Pancreas (tissue), 10 donors: ENCODE measurements at regions not wholly inside any gene's neighbourhood (a gene's known extent, or its start where the extent isn't known, plus 50 kb on each side); places are given as distances from the start of the nearest gene placed in this dataset.
A peak's percentile ranks its signal among the peaks of the same experiment; 100 is the strongest.

Source experiments
- ATAC-seq, 4 donors: fragments of 200-7000 bp; cut with Tn5 transposase; one replicate each; pipeline versions ENCODE4 v1.8.0 to v1.9.1; 2020; ENCODE audit warnings: mild to moderate bottlenecking in 4 of 4, moderate library complexity in 4 of 4
- DNase-seq, 6 donors: peaks; one replicate each; pipeline ENCODE4 v3.0.0-alpha.2; 2020
- FAIRE-seq: peaks from 2 replicates; lab custom pipeline; 2012; peaks lifted over from hg19 to GRCh38; lab: Jason Lieb, UNC
- H3K27ac ChIP-seq, 4 donors: fragments of 200-600 bp; sonication (generic); 1 replicate in 3 of 4; 2 replicates in 1 of 4; pipeline versions ENCODE4 v1.5.0 to v1.8.0; 2020
- H3K27me3 ChIP-seq, 4 donors: fragments of 200-600 bp; one replicate each; pipeline ENCODE4 v1.8.0; 2021
- H3K36me3 ChIP-seq, 3 donors: fragments of 200-600 bp; sonication (generic) in 1 of 3; one replicate each; pipeline versions ENCODE4 v1.5.0 to v1.8.0; 2020 to 2021
- H3K4me1 ChIP-seq, 3 donors: fragments of 200-600 bp; one replicate each; pipeline ENCODE4 v1.8.0; 2021
- H3K4me3 ChIP-seq, 4 donors: fragments of 200-600 bp; sonication (generic) in 2 of 4; one replicate each; pipeline versions ENCODE4 v1.5.0 to v1.8.0; 2020 to 2021
- H3K9me3 ChIP-seq, 4 donors: fragments of 200-600 bp; one replicate each; pipeline ENCODE4 v1.8.0; 2021
- CTCF ChIP-seq, 4 donors: fragments of 200-600 bp; sonication (generic) in 3 of 4; IDR thresholded peaks; one replicate each; pipeline versions ENCODE4 v1.5.0 to v1.8.0; 2021; ENCODE audit warnings: antibody characterized with exemption in 4 of 4
- WGBS, 2 donors: extraction: QIAGEN DNeasy Blood & Tissue Kit; methylation state at CpG; one replicate each; pipeline ENCODE4 v1.1.7; 2013; 5-methylcytosine and 5-hydroxymethylcytosine counted together
- intact Hi-C, 3 donors: fragments of 100-400 bp; cut with DNase I; formaldehyde crosslinking; loops; one replicate each; pipeline versions ENCODE4 v1.11.1 to v1.14.2; 2022
- donor health status: healthy with polysubstance abuse.
- donor health status: DM: no; HTN: no; CAD: no; lungs with moderate emphysema.
- donor health status: DM: no; HTN: no; CAD: no.
- donor health status: control.
- donor health status: control.
- donor health status: Bipolar disorder and iron deficiency.
- donor health status: DM: yes; HTN: yes; CAD: no.
- donor health status: DM: no; HTN: no; CAD: no.
- donor health status: DM: no; HTN: no; CAD: no.
- donor health status: DM: yes; HTN: yes; CAD: no.

GRCh38 chr15:38879909-38880471 lies 315.4 kb upstream of the RASGRP1 start:
- Histone ChIP-seq H3K27ac (no peak overlapping the region), H3K9me3 (no peaks in the 10 kb centered on the region), H3K27me3 (no peaks in the 10 kb centered on the region), H3K4me1 (no peaks in the 10 kb centered on the region), H3K36me3 (no peaks in the 10 kb centered on the region), H3K4me3 (no peak overlapping the region)
- intact Hi-C loops, result no loop called here
- 86 to 88% methylated on average over 4 of the region's 4 CpGs for WGBS, 2 donors
- ATAC-seq (peak in 2 of 4 donors; percentile 12 to 36), FAIRE-seq (no peak), DNase-seq (no peak)
- no peak for TF ChIP-seq CTCF (IDR thresholded peaks at IDR 0.05)

GRCh38 chr15:38882221-38882620 lies 317.6 kb upstream of the RASGRP1 start:
- Histone ChIP-seq H3K4me1 (peaks cover 0 to 5% (median 0%) of the 10 kb centered on the region in 3 donors), H3K36me3 (no peaks in the 10 kb centered on the region), H3K9me3 (no peaks in the 10 kb centered on the region), H3K27ac (no peak overlapping the region), H3K4me3 (no peak overlapping the region), H3K27me3 (no peaks in the 10 kb centered on the region)
- ATAC-seq (no peak), DNase-seq (no peak), FAIRE-seq (no peak)
- WGBS, 2 donors, result 77 to 86% methylated on average over 3 of the region's 3 CpGs
- no peak for TF ChIP-seq CTCF (IDR thresholded peaks at IDR 0.05)
- intact Hi-C loops, result no loop called here

GRCh38 chr15:38883987-38884386 lies 319.4 kb upstream of the RASGRP1 start:
- Histone ChIP-seq H3K4me3 (no peak overlapping the region), H3K27me3 (no peaks in the 10 kb centered on the region), H3K27ac (no peak overlapping the region), H3K36me3 (no peaks in the 10 kb centered on the region), H3K9me3 (no peaks in the 10 kb centered on the region), H3K4me1 (peaks cover 0 to 5% (median 0%) of the 10 kb centered on the region in 3 donors)
- intact Hi-C loops, result no loop called here
- ATAC-seq (no peak), DNase-seq (no peak), FAIRE-seq (no peak)
- 69 to 71% methylated on average over 1 of the region's 1 CpG for WGBS, 2 donors
- no peak for TF ChIP-seq CTCF (IDR thresholded peaks at IDR 0.05)

- FAIRE-seq (no peak), ATAC-seq (no peak), DNase-seq (no peak)
- Histone ChIP-seq H3K9me3 (no peaks in the 10 kb centered on the region), H3K27me3 (no peaks in the 10 kb centered on the region), H3K4me3 (no peak overlapping the region), H3K4me1 (peaks cover 0 to 10% (median 0%) of the 10 kb centered on the region in 3 donors), H3K36me3 (no peaks in the 10 kb centered on the region), H3K27ac (no peak overlapping the region)
- intact Hi-C loops, result no loop called here
- TF ChIP-seq CTCF (IDR thresholded peaks at IDR 0.05), result no peak
- 76 to 79% methylated on average over 3 of the region's 3 CpGs for WGBS, 2 donors
These were observed 320.4 kb upstream of the RASGRP1 start for GRCh38 chr15:38885001-38885400.

- intact Hi-C loops, result no loop called here
- H3K27ac ChIP-seq, result no peak overlapping the region
- no peak overlapping the region for H3K4me3 ChIP-seq
- no peaks in the 10 kb centered on the region for H3K36me3 ChIP-seq
- WGBS, 2 donors, result 47 to 56% methylated on average over 4 of the region's 4 CpGs
- ATAC-seq (no peak), DNase-seq (no peak), FAIRE-seq (no peak)
- no peak for TF ChIP-seq CTCF (IDR thresholded peaks at IDR 0.05)
- peaks cover 0 to 10% (median 0%) of the 10 kb centered on the region in 3 donors for H3K4me1 ChIP-seq
- no peaks in the 10 kb centered on the region for H3K9me3 ChIP-seq
- no peaks in the 10 kb centered on the region for H3K27me3 ChIP-seq
These were observed 320.9 kb upstream of the RASGRP1 start for GRCh38 chr15:38885471-38885952.
